ENCODE measurements at regions not wholly inside any gene's neighbourhood (a gene's known extent, or its start where the extent isn't known, plus 50 kb on each side); places are given as distances from the start of the nearest gene placed in this dataset.

- H3K36me3 ChIP-seq, result no peaks in the 10 kb centered on the region
- no peaks in the 10 kb centered on the region for H3K4me1 ChIP-seq
- no peak overlapping the region for H3K27ac ChIP-seq
- no peak overlapping the region for H3K4me3 ChIP-seq
- no peaks in the 10 kb centered on the region for H3K9me3 ChIP-seq
- intact Hi-C loops (cut with DNase I), result no loop called here
- DNase-seq (no peak), ATAC-seq (no peak)
- no peak for TF ChIP-seq CTCF (IDR thresholded peaks at IDR 0.05)
- no peaks in the 10 kb centered on the region for H3K27me3 ChIP-seq
These were observed 423.7 kb downstream of the C3orf38 start for GRCh38 chr3:88573472-88573871.

GRCh38 chr3:88574146-88574545, 424.4 kb downstream of the C3orf38 start:
- no peaks in the 10 kb centered on the region for H3K36me3 ChIP-seq
- no peak overlapping the region for H3K27ac ChIP-seq
- no peaks in the 10 kb centered on the region for H3K27me3 ChIP-seq
- no peak for DNase-seq
- intact Hi-C loops (cut with DNase I), result no loop called here
- no peak overlapping the region for H3K4me3 ChIP-seq
- H3K4me1 ChIP-seq, result no peaks in the 10 kb centered on the region
- no peaks in the 10 kb centered on the region for H3K9me3 ChIP-seq
- ATAC-seq, result no peak
- no peak for TF ChIP-seq CTCF (IDR thresholded peaks at IDR 0.05)

GRCh38 chr3:88584451-88584850, 434.7 kb downstream of the C3orf38 start:
- ATAC-seq (no peak), DNase-seq (no peak)
- H3K4me3 ChIP-seq, result no peak overlapping the region
- H3K36me3 ChIP-seq, result no peaks in the 10 kb centered on the region
- no peaks in the 10 kb centered on the region for H3K27me3 ChIP-seq
- no peaks in the 10 kb centered on the region for H3K9me3 ChIP-seq
- no peak overlapping the region for H3K27ac ChIP-seq
- no peak for TF ChIP-seq CTCF (IDR thresholded peaks at IDR 0.05)
- H3K4me1 ChIP-seq, result no peaks in the 10 kb centered on the region
- intact Hi-C loops (cut with DNase I), result no loop called here

- Histone ChIP-seq H3K4me3 (no peak overlapping the region), H3K9me3 (no peaks in the 10 kb centered on the region), H3K27ac (no peak overlapping the region), H3K27me3 (no peaks in the 10 kb centered on the region), H3K36me3 (no peaks in the 10 kb centered on the region), H3K4me1 (no peaks in the 10 kb centered on the region)
- DNase-seq, result no peak
- TF ChIP-seq CTCF (IDR thresholded peaks at IDR 0.05), result no peak
- no peak for ATAC-seq
- intact Hi-C loops (cut with DNase I), result no loop called here
These were observed 436.4 kb downstream of the C3orf38 start for GRCh38 chr3:88586121-88586640.

- no peak for TF ChIP-seq CTCF (IDR thresholded peaks at IDR 0.05)
- no peaks in the 10 kb centered on the region for H3K4me1 ChIP-seq
- no peak overlapping the region for H3K27ac ChIP-seq
- H3K4me3 ChIP-seq, result no peak overlapping the region
- intact Hi-C loops (cut with DNase I), result no loop called here
- no peak for ATAC-seq
- H3K27me3 ChIP-seq, result no peaks in the 10 kb centered on the region
- no peaks in the 10 kb centered on the region for H3K36me3 ChIP-seq
- DNase-seq, result no peak
- H3K9me3 ChIP-seq, result no peaks in the 10 kb centered on the region
These were observed 439.4 kb downstream of the C3orf38 start for GRCh38 chr3:88589138-88589537.

- Histone ChIP-seq H3K27me3 (no peaks in the 10 kb centered on the region), H3K4me3 (no peak overlapping the region), H3K27ac (no peak overlapping the region), H3K4me1 (no peaks in the 10 kb centered on the region), H3K36me3 (no peaks in the 10 kb centered on the region), H3K9me3 (no peaks in the 10 kb centered on the region)
- TF ChIP-seq CTCF (IDR thresholded peaks at IDR 0.05), result no peak
- ATAC-seq, result no peak
- DNase-seq, result no peak
- intact Hi-C loops (cut with DNase I), result no loop called here
These were observed 445.3 kb downstream of the C3orf38 start for GRCh38 chr3:88595026-88595425.
